NCI-H2196 (cell line): ENCODE measurements at regions not wholly inside any gene's neighbourhood (a gene's known extent, or its start where the extent isn't known, plus 50 kb on each side); places are given as distances from the start of the nearest gene placed in this dataset.
"Not testable (repeated sequence)": the region's sequence is repeated elsewhere in the genome, so short reads cannot be mapped to it uniquely, and the experiment has no call there.

Source experiments
- DNase-seq: peaks from one replicate; lab custom pipeline; 2025; ENCODE audit not compliant: unreplicated experiment; lab: John Stamatoyannopoulos, UW

- DNase-seq: not testable (repeated sequence)
These were observed 103.2 kb downstream of the HIF1AN start for GRCh38 chr10:100638969-100639368.

DNA sequence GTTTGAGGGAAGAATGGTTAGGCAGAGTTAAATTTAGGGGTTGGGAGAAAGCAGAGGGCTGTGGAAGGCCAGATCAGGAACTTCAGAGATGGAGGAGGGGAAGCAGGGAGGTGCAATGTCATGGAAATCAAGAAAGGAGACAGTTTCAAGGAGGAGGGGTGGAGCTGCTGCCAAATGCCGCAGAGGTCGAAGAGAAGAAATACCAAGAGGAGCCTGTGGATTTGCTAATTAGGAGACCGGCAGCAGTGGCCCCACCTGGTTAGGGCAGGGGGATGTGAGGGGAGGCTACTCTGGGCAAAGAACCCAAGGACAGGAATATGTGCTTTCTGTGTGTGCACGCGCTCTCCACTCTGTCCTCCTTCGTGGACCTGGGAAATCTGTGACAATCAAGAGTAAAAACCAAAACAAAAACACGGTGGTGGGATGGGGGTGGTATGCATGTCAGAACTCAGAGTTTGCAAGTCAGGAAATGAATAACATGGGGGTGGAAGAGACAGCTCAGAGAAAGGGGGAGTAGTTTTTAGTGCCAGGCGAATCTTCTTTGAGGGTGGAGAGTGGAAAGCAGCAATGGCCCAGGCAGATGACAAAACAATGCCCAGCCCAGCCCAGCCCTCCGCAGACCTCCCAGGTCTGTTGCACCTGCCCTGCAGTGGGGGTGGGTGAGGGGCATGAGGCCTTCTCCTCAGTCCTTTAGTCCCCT is 102.9 kb upstream of the PAX2 start:
- DNase-seq: no peak

GRCh38 chr10:100645091-100645490 is 100.3 kb upstream of the PAX2 start:
- no peak for DNase-seq

DNA sequence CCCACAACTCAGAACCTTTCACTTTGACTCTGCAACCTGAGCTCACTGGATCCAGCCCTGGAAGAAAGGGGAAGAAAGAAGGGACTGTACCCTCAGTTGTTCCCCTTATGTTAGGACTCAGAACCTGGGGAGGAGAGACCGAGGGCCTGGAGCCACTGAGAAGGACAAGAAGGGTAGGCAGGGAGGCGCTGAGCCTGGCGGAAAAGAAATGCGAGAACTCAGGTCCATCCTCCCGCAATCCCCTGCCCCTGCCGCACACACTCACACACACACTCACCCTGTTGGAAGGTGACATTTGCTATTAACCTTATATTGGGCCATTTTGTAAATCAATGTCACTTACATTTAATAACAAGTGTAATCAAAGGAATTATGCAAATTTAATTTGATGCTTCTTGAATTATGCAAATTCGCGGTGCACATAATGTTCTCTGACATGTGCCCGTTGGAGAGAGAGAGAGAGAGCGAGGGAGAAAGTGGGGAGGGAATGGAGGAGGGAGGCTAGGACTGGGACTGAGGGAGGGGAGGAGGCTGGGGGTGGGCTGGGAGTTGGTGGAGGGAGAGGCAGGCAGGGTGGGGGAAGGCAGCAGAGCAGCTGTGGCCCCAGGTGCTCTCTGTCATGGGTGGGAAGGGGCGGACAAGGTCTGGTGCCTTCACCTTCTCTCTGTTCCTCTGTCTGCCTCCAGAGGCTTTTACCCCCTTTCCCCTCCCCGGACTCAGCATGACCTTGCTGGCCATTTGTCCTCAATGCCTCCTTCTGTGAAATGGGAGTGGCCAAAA is 99.6 kb upstream of the PAX2 start:
- DNase-seq: no peak

- DNase-seq: no peak
These were observed 97.5 kb upstream of the PAX2 start for GRCh38 chr10:100647928-100648327.

DNA sequence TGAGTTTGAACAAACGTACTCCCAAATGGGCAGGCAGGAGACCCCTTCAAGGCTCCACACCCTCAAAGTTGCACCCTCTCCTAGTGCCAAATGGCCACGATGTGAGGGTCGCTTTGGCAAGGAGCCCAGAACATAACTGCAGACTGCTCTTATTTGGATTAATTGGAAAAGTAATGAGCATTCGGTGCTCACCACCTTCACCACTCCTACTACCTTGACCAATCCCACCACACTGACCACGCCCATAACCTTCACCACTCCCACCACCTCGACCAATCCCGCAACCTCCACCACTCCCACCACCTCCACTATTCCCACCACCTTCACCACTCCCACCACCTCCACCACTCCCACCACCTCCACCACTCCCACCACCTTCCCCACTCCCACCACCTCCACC is 94.7 kb upstream of the PAX2 start:
- no peak for DNase-seq

- DNase-seq: not testable (repeated sequence)
These were observed 94.3 kb upstream of the PAX2 start for GRCh38 chr10:100651099-100651498.

DNA sequence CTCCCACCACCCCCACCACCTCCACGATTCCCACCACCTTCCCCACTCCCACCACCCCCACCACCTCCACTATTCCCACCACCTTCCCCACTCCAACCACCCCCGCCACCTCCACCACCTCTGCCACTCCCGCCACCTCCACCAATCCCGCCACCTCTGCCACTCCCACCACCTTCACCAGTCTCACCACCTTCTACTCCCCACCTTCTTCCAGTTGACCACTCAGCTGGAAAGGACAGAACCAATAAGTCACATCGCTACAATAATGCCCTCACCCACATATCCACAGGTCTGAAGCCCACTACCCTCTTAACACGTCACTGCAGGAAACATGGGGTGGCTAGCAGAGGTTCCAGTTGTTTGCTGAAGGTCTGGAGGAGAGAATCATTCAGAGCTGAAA is 93.5 kb upstream of the PAX2 start:
- no peak for DNase-seq

GRCh38 chr10:100652406-100653135 is 92.8 kb upstream of the PAX2 start:
- no peak for DNase-seq

DNA sequence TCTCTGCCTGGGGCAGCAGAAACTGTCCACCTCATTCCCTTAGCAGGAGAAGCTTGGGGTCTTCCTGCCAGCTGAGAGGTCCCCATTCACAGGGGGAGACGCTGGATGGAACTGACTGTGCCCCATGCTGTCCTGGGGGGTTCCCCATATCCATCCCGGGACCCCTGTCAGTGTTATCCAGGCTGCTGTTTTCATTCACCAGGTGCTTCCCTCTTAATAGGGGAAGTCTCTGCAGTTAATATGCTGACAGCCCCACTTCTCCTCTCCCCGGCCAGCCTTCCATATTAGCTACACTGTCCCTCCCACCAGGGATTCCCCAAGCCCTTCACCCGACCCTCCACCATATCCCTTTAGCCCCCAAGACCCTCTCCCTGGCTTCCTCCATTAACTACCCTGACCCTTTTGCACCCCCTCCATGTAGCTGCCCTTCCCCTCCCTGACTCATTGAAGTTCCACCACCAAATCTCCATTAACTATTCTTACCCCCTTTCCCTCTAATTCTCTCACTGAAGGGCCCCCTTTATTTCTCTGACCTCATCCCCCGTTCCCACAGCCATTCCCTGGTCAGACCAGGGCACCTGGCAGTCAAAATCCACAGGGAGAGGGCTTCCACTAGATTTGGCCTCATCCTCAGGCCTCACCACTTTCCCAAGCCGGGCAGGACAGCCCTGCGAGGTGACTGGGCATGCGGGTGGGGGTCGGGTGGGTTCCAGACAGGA is 92.0 kb upstream of the PAX2 start:
- DNase-seq: no peak

DNA sequence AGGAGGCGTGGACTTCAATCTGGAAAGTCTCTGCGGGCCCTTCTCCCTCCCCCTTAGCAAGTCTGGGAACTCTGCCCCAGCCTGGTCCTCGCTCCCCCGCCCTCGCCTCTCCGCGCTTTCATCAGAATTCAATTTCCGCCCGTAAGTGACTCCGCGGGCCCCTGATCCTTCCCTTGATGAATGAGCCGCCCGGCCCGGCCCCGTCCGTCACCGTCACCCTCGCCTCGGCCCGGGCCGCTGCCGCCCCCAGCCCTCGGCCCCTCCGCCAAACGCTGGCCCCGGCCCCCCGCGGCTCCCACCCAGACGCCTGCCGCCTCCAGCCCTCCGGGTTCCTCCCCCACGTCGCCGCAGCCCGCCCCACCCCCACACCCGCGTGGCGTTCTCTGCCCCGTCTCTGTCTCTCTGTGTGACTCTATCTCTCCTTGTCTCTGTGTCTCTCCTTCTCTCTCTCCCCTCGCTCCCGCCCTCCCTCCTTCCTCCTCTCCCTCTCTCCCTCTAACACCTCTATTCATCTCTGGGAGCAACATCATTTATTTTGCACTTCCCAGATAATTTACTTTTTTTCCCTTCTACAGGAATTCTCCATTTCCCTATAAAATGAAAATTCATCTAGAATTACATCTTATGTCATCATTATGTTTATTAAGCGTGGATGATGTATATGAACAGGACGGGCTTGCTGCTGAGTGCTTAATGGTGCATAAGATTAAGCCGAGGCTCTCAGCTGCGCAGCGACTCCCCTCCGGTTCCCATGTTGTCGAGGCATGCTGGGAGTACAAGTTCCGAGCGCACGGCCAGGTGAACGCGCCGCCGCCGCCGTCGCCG is 91.2 kb upstream of the PAX2 start:
- DNase-seq: peak; percentile 3

DNA sequence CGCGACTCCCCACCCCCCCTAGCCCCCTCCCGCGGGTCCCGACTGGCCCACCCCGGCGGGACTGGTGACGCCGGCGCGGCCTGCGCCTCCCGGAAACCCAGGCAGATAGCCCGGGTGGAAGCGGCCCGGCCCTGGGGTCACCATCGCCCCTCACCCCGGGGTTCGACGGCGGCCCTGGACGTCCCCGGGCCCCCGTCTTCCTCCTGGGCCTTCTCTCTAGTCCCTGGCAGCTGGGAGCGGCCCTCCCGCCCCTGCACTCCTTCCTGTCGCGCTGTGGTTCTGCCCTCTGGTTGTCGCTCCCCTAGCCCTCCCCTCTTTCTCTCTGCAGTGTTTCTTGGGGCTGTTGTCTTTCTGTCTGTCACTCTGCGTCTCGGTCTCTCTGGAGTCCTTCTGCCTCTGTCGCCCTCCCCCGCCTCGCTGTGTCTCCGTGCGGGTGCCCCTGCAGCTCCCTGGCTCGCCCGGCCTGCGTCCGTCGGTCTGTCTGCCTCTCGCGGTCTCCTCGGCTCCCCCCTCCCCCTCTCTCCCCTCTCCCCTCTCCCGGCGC is 90.5 kb upstream of the PAX2 start:
- no peak for DNase-seq

DNA sequence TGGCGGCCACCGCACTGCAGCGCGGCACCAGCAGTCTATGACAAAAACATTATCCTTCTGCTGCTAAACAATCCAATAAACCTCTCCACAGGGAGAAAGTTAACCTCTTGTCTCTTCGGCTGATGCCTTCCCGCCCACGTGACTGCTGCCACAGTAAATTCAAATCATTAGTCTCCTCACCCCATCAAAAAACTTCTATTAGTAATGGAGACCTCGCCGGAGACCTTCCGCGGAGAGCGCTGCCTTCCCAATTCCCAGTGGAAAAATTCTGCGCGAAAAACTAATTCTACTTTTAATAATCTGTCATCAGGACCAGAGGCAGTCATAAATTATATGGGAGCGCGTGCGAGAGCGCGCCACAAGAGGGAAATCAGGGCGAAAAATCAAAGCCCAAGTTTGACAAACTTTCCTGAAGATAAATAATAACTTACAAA is 90.0 kb upstream of the PAX2 start:
- no peak for DNase-seq

DNA sequence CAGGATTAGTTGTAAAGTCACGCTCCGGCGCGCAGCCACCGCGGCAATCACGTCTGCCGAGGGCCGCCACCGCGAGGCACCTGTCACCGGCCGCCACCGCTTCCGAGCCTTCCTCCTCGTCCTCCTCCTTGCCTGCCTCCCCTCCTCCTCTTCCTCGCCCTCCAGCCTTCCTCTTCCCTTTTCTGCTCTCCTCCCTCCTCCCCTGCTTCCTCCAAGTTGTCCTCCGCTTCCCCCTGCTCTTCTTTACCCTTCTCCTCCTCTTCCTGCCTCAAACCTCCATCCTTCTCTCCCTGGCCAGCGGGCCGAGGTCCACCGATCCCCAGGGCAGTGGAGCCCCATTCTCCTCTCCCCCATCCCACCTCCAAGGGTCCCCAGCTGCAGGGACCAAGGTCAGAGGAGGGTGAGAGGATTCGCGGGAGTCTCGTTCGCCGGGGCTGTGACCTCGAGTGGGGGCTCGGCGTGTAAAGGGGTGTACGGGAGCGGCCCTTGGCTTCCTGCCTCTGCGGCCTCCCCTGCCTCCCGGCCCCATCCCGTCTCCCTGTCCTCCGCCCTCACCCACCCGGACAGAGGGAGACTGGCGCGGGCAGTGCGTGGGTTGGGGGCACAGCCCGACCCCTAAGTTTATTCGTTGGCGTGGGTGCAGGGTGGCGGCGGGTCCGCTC is 89.5 kb upstream of the PAX2 start:
- no peak for DNase-seq

- DNase-seq: peak; percentile 3
These were observed 88.9 kb upstream of the PAX2 start for GRCh38 chr10:100656454-100656853.

GRCh38 chr10:100658269-100658668 is 87.1 kb upstream of the PAX2 start:
- DNase-seq: no peak

GRCh38 chr10:100659361-100660098 is 85.9 kb upstream of the PAX2 start:
- no peak for DNase-seq

GRCh38 chr10:100660365-100660764 is 85.0 kb upstream of the PAX2 start:
- no peak for DNase-seq

DNA sequence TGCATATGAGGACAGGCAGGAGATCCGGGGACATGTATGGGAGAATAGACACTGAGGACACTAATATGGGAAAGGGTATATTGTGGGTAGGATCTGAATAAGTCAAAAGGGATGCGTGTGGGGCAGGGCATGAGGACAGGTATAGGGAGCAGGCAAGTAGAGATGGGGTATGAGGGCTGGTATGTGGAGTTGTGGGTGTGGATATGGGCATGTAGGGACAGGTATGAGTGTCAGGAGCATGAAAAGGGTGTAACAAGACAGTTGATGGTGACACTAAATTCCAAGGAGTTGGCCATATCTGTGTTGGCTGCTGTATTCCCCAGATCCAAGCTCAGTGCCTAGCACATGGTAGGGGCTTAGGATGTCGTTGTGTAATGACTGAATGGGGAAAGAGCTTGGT is 84.4 kb upstream of the PAX2 start:
- DNase-seq: no peak
